ENCODE measurements at regions not wholly inside any gene's neighbourhood (a gene's known extent, or its start where the extent isn't known, plus 50 kb on each side); places are given as distances from the start of the nearest gene placed in this dataset.

DNA sequence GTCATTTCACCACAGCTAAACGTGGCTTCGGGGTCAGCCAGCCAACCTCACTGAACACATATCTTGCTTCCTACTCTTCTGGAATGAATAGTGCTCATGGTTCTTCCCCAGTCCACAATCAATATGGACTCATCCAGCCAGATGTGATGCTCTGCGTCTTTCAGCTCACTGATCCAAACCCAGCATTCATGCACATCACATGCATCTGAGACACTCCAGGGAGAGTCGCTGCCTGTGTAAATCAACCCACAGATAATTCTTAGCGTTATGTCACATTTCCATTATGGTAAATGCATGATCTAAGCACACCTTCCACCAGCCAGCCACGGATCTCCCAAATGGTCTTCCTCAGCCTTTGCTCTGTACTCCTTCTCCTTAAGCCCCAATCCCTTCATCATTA is 306.7 kb upstream of the CHAC2 start:
- DNase-seq (ENCODE audit: insufficient read length, low spot score) (no peak), FAIRE-seq (no peak)
- TF ChIP-seq POU2F2 (IDR thresholded peaks at IDR 0.05; ENCODE audit: low read depth, low read length) (no peak), POLR2A (IDR thresholded peaks at IDR 0.05; ENCODE audit: low read depth, low read length) (no peak), SPI1 (IDR thresholded peaks at IDR 0.05; ENCODE audit: low read depth, low read length) (no peak), PAX5 (IDR thresholded peaks at IDR 0.05; ENCODE audit: insufficient read depth, low read length, severe bottlenecking) (no peak), POLR2AphosphoS5 (IDR thresholded peaks at IDR 0.05; ENCODE audit: low read depth, low read length) (no peak)

DNA sequence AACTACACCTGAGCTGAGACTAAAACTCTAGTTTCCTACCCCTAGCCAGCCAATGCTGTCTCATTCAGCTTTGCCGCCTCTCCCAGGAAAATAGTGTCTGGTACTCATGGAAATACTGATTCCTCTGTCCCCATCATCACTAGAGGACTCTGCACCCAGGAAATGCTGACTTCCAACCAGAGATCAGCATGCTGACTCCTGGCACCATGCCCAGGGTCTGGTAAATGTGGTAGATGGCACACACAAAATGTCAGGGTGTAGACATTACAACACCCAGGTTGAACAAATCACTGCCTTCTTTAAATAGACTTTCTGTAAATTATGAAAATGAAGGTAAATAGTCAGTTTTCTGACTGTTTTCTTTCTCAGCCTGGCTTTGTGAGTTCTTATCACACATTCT is 307.3 kb upstream of the CHAC2 start:
- TF ChIP-seq SPI1 (IDR thresholded peaks at IDR 0.05; ENCODE audit: low read depth, low read length), result no peak
- no peak for TF ChIP-seq PAX5 (IDR thresholded peaks at IDR 0.05; ENCODE audit: insufficient read depth, low read length, severe bottlenecking)
- TF ChIP-seq POLR2A (IDR thresholded peaks at IDR 0.05; ENCODE audit: low read depth, low read length), result no peak
- TF ChIP-seq POU2F2 (IDR thresholded peaks at IDR 0.05; ENCODE audit: low read depth, low read length), result no peak
- TF ChIP-seq TAF1 (IDR thresholded peaks at IDR 0.05; ENCODE audit: low read depth, low read length), result no peak
- TF ChIP-seq POLR2AphosphoS5 (IDR thresholded peaks at IDR 0.05; ENCODE audit: low read depth, low read length), result no peak
- FAIRE-seq (no peak), DNase-seq (ENCODE audit: insufficient read length, low spot score) (no peak)

DNA sequence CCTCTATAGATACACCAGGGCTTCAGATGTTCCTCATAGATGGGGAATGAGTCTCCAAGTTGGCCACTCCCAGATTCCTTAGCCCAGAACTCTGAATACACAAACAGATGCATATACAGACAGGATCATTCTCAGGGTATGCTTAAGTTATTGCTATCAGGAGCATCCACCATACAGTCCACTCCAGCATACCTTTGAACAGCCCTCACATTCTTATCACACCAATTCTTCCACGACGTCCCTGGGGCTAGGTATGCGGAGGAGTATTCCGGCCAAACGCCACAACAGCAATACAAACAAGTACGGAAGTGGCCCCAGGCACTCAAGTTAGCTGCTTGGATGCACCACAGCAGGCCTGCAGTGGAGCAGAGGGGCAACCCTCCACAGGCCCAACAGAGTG is 312.5 kb upstream of the CHAC2 start:
- TF ChIP-seq POLR2A (IDR thresholded peaks at IDR 0.05; ENCODE audit: low read depth, low read length), result no peak
- no peak for TF ChIP-seq SPI1 (IDR thresholded peaks at IDR 0.05; ENCODE audit: low read depth, low read length)
- TF ChIP-seq TAF1 (IDR thresholded peaks at IDR 0.05; ENCODE audit: low read depth, low read length), result no peak
- no peak for TF ChIP-seq PAX5 (IDR thresholded peaks at IDR 0.05; ENCODE audit: insufficient read depth, low read length, severe bottlenecking)
- FAIRE-seq (no peak), DNase-seq (ENCODE audit: insufficient read length, low spot score) (no peak)

DNA sequence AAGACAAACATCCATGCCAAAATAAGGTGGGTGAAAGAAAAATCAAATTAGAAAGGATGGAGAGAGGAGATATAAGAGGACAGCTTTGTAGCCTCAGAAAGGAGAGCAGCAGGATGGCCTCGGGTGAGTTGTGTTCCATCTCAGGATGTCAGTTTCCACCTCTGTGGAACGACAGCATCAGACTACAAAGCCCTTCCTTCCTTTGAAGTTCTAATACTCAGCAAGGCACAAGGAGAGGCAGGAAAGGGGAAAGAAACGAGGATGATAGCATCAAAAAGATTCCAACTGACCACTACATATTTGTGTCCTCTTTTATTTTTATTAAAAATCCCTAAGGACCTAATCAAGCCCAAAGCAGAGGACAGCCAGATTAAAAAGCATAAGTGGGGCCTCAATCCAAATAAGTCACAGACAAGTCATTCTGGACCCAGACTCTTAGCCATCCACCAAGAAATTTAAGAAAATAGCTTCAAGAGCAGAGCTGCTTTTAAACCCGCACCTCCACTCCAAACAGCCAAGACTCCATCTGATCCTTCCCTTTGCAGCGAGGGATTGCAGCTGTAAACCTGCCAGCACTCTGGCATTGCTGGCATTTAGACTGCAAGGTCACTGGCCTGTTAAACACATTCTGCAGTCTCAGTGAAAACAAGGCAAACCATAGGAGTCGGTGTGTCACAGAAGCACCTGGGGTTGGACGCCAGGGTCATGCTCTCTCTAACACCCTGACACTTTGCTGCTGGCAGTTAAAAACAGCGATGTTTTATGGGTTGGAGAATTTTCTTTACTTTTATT is 314.5 kb upstream of the CHAC2 start:
- FAIRE-seq (no peak), DNase-seq (ENCODE audit: insufficient read length, low spot score) (no peak)

DNA sequence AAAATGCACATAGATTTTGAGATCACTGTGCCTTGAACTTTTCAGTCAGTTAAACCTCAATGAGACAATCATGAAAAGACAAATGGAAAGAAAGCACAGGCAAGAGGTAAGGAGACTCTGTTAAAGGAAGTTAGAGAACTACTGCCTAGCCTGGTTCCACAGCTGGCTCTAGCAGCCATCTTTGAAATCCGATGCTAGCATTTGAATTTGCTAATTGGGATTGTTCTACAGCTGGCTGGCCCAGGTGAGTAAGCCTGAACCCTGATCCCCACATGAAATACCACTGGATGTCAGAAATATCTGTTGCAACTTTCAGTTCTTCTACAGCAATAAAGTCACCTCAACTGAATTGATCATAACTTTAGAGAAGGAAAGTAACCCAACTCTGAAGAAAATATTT is 315.2 kb upstream of the CHAC2 start:
- no peak for DNase-seq (ENCODE audit: insufficient read length, low spot score)
- no peak for TF ChIP-seq POU2F2 (IDR thresholded peaks at IDR 0.05; ENCODE audit: low read depth, low read length)
- TF ChIP-seq POLR2A (IDR thresholded peaks at IDR 0.05; ENCODE audit: low read depth, low read length), result no peak
- no peak for TF ChIP-seq PAX5 (IDR thresholded peaks at IDR 0.05; ENCODE audit: insufficient read depth, low read length, severe bottlenecking)
- TF ChIP-seq SPI1 (IDR thresholded peaks at IDR 0.05; ENCODE audit: low read depth, low read length), result no peak
- TF ChIP-seq TAF1 (IDR thresholded peaks at IDR 0.05; ENCODE audit: low read depth, low read length), result no peak
- no peak for TF ChIP-seq POLR2AphosphoS5 (IDR thresholded peaks at IDR 0.05; ENCODE audit: low read depth, low read length)
- no peak for FAIRE-seq

More for the DNA sequence above, 314.5 kb upstream of the CHAC2 start:
- no peak for TF ChIP-seq TAF1 (IDR thresholded peaks at IDR 0.05; ENCODE audit: low read depth, low read length)
- TF ChIP-seq POLR2A (IDR thresholded peaks at IDR 0.05; ENCODE audit: low read depth, low read length), result no peak
- no peak for TF ChIP-seq POU2F2 (IDR thresholded peaks at IDR 0.05; ENCODE audit: low read depth, low read length)
- no peak for TF ChIP-seq POLR2AphosphoS5 (IDR thresholded peaks at IDR 0.05; ENCODE audit: low read depth, low read length)
- TF ChIP-seq SPI1 (IDR thresholded peaks at IDR 0.05; ENCODE audit: low read depth, low read length), result no peak
- no peak for TF ChIP-seq PAX5 (IDR thresholded peaks at IDR 0.05; ENCODE audit: insufficient read depth, low read length, severe bottlenecking)

DNA sequence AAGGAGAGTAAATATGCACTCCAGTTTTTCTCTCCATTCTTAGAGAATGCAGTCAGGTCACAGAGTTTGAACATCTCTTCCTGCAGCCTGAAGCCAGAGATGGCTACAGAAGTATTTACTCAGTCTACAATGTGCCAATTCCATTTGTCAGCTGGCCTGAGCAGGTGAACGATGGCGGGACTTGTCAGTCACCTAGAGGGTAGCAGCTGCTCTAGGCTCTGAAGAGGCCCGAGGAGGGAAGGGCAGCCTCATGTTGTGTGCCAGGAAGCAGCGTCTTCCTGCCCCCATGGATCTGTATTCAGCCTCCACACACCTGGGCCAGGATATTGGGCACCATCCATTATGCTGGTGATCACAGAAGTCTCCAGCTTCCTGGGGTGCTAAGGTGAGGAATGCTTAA is 316.7 kb upstream of the CHAC2 start:
- DNase-seq (ENCODE audit: insufficient read length, low spot score), result no peak
- TF ChIP-seq POU2F2 (IDR thresholded peaks at IDR 0.05; ENCODE audit: low read depth, low read length), result no peak
- TF ChIP-seq POLR2AphosphoS5 (IDR thresholded peaks at IDR 0.05; ENCODE audit: low read depth, low read length), result no peak
- no peak for TF ChIP-seq TAF1 (IDR thresholded peaks at IDR 0.05; ENCODE audit: low read depth, low read length)
- TF ChIP-seq PAX5 (IDR thresholded peaks at IDR 0.05; ENCODE audit: insufficient read depth, low read length, severe bottlenecking), result no peak
- TF ChIP-seq POLR2A (IDR thresholded peaks at IDR 0.05; ENCODE audit: low read depth, low read length), result no peak
- TF ChIP-seq SPI1 (IDR thresholded peaks at IDR 0.05; ENCODE audit: low read depth, low read length), result no peak
- FAIRE-seq, result no peak

DNA sequence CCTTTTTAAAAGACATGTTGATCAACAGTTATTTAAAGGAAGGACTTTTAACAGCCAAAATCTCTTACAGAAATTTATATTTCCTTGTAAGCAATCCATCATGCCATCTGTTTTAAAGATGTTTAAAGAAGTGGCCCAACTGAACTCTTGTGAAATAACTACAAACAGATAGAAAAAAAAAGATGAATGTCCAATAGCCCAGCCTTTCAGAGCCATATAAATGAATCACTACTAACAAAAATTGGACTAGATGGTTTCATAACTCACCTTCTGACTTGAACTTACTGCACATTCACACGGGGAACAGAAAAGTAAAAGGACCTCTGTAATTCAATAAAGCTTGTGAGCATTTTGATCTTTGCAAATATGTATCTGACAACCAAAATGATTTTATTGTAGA is 319.0 kb upstream of the CHAC2 start:
- FAIRE-seq, result no peak
- no peak for DNase-seq (ENCODE audit: insufficient read length, low spot score)
- no peak for TF ChIP-seq POU2F2 (IDR thresholded peaks at IDR 0.05; ENCODE audit: low read depth, low read length)
- TF ChIP-seq TAF1 (IDR thresholded peaks at IDR 0.05; ENCODE audit: low read depth, low read length), result no peak
- no peak for TF ChIP-seq POLR2A (IDR thresholded peaks at IDR 0.05; ENCODE audit: low read depth, low read length)

DNA sequence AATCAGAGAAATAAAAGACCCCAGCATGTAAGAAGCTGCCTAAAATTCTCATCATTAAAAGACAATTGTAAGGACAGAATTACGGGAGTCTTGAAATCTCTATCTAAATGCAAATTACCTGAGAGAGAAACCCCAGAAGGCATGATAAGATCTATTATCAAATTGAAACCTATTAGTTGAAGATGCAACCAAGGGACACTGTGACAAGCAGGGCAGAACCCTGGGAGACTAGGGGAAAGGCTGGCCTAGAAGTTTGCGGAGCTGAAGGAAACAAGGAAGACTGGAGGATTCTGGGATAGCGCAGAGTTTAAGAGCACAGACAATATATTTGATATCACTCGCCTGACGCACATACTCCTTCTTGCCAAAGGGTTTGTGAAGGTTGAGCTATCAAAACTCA is 319.5 kb upstream of the CHAC2 start:
- DNase-seq (ENCODE audit: insufficient read length, low spot score) (no peak), FAIRE-seq (no peak)

DNA sequence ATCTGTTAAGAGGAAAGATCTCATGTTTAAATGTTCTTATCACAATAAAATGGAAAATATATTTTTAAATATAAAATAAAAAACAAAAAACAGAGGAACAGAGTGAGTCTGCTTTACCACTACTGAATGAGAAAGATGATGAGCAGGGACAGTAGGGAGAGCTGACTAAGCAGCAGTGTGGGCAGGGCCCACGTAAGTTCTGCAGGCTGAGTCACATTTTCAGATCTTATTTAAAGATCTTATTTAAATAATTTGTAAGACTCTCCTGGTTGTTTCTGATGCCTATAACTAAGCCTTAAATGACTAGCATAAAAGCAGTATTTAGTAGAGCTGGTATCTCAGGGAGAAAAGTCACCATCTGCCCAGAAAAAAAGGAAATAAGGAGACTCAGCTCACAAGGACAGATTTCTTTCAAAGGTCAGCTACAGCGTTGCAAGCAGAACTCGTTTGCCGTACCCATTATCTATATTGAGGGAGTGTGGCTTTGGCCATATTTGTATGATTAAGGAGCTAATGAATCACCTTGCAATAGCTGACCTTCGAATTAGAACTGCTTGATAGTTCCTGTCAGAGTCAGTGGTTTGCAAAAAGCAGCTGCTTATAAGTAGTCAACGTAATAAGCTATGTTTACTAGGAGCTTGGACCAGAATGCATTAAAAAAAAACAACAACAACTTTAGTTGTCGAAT is 322.1 kb upstream of the CHAC2 start:
- no peak for DNase-seq (ENCODE audit: insufficient read length, low spot score)
- no peak for FAIRE-seq
- TF ChIP-seq POLR2AphosphoS5 (IDR thresholded peaks at IDR 0.05; ENCODE audit: low read depth, low read length) (no peak), PAX5 (IDR thresholded peaks at IDR 0.05; ENCODE audit: insufficient read depth, low read length, severe bottlenecking) (no peak)

More for the DNA sequence above, 319.5 kb upstream of the CHAC2 start:
- TF ChIP-seq SPI1 (IDR thresholded peaks at IDR 0.05; ENCODE audit: low read depth, low read length), result no peak
- no peak for TF ChIP-seq TAF1 (IDR thresholded peaks at IDR 0.05; ENCODE audit: low read depth, low read length)
- TF ChIP-seq PAX5 (IDR thresholded peaks at IDR 0.05; ENCODE audit: insufficient read depth, low read length, severe bottlenecking), result no peak
- no peak for TF ChIP-seq POLR2A (IDR thresholded peaks at IDR 0.05; ENCODE audit: low read depth, low read length)
- no peak for TF ChIP-seq POU2F2 (IDR thresholded peaks at IDR 0.05; ENCODE audit: low read depth, low read length)
- TF ChIP-seq POLR2AphosphoS5 (IDR thresholded peaks at IDR 0.05; ENCODE audit: low read depth, low read length), result no peak

DNA sequence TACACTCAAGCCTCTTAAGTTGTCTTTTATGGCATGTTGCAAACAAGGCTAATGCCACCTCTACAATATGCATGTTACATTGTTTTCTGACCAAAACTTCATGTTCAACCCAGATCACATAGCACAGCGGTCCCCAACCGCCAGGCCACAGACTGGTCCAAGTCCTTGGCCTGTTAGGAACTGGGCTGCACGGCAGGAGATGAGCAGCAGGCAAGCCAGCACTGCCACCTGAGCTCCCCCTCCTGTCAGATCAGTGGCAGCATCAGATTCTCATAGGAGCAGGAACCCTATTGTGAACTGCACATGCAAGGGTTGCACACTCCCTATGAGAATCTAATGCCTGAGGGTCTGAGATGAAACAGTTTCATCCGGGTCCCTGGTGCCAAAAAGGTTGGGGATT is 324.8 kb upstream of the CHAC2 start:
- TF ChIP-seq PAX5 (IDR thresholded peaks at IDR 0.05; ENCODE audit: insufficient read depth, low read length, severe bottlenecking) (no peak), POLR2AphosphoS5 (IDR thresholded peaks at IDR 0.05; ENCODE audit: low read depth, low read length) (no peak), SPI1 (IDR thresholded peaks at IDR 0.05; ENCODE audit: low read depth, low read length) (no peak), POLR2A (IDR thresholded peaks at IDR 0.05; ENCODE audit: low read depth, low read length) (no peak)
- FAIRE-seq (no peak), DNase-seq (ENCODE audit: insufficient read length, low spot score) (no peak)

All from GM12891 (cell line).